ENCODE measurements at regions not wholly inside any gene's neighbourhood (a gene's known extent, or its start where the extent isn't known, plus 50 kb on each side); places are given as distances from the start of the nearest gene placed in this dataset.

DNA sequence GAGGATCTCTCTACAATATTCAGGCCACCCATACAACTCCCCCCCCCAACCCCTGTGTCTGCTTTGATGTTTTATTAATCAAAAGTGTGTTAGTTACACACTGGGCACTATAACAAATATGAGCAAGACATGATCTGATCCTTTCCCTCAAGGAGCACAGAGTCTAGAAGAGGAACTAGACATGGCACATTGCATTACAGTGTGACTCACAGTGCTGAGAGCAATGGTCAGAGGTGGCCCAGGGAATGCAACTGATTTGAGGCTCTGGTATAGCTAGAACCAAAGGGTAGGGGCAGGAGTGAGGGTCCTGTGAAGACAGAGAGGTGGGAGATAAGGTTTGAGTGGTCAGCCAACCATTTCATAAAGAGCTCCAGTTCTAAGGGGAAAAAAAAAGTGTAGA lies 539.2 kb downstream of the ACTL7B start:
- H3K9ac ChIP-seq (ENCODE audit: low read depth, low read length) = no peak overlapping the region
- H3K27ac ChIP-seq (ENCODE audit: low read depth, low read length) = no peak overlapping the region
- no peaks in the 10 kb centered on the region for H3K27me3 ChIP-seq (ENCODE audit: control insufficient read depth, insufficient read depth, low read length)
- H3K4me3 ChIP-seq (ENCODE audit: low read depth, low read length) = no peak overlapping the region
- no peaks in the 10 kb centered on the region for H3K9me3 ChIP-seq (ENCODE audit: control insufficient read depth, insufficient read depth, low read length)
- H3K4me1 ChIP-seq (ENCODE audit: control insufficient read depth, insufficient read depth, low read length) = no peaks in the 10 kb centered on the region
- H3K36me3 ChIP-seq (ENCODE audit: control insufficient read depth, insufficient read depth, low read length) = no peaks in the 10 kb centered on the region

DNA sequence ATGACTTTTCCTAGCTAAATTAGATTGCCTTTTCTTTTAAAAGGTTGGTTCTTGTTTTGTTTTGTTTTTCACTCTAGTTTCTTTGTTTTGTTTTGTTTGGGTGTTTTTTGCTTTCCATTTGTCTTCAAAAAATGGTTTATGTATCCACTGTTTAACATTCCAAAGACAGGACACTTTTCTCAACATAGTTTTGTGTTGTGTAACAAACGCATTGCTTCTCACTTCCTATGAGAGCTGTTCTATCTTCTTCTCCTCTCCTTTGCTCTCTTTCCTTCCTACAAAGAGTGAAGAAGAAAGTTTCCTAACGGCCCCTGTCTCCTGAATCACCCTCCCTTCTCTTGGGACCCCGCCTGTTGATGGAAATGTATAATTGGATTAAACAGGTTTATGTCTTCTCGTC lies 539.7 kb downstream of the ACTL7B start:
- H3K4me3 ChIP-seq (ENCODE audit: low read depth, low read length) = no peak overlapping the region
- H3K9ac ChIP-seq (ENCODE audit: low read depth, low read length) = no peak overlapping the region

DNA sequence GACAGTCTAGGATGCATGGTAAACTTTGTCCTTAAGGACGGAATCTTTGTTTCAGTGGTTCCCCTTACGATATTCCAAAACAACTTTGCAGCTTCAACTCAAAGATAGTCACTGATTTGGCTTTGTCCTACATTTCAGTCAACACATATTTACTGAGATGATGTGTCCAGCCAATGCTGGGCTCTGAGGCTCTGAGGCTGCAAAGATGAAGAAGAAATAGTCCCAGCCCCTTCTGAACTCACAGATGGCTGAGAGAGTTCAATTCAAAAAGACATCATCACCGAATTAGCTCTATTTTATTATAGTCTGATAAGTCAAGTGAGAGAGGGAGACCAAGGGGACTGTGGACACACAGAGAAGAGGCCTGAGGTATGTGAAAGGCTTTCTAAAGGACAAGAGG lies 544.0 kb downstream of the ACTL7B start:
- Histone ChIP-seq H3K4me1 (ENCODE audit: control insufficient read depth, insufficient read depth, low read length) (no peaks in the 10 kb centered on the region), H3K27me3 (ENCODE audit: control insufficient read depth, insufficient read depth, low read length) (no peaks in the 10 kb centered on the region), H3K27ac (ENCODE audit: low read depth, low read length) (no peak overlapping the region), H3K4me3 (ENCODE audit: low read depth, low read length) (no peak overlapping the region), H3K36me3 (ENCODE audit: control insufficient read depth, insufficient read depth, low read length) (no peaks in the 10 kb centered on the region), H3K9me3 (ENCODE audit: control insufficient read depth, insufficient read depth, low read length) (no peaks in the 10 kb centered on the region), H3K9ac (ENCODE audit: low read depth, low read length) (no peak overlapping the region)

More for the DNA sequence above, 539.7 kb downstream of the ACTL7B start:
- Histone ChIP-seq H3K27me3 (ENCODE audit: control insufficient read depth, insufficient read depth, low read length) (no peaks in the 10 kb centered on the region), H3K27ac (ENCODE audit: low read depth, low read length) (no peak overlapping the region), H3K36me3 (ENCODE audit: control insufficient read depth, insufficient read depth, low read length) (no peaks in the 10 kb centered on the region), H3K9me3 (ENCODE audit: control insufficient read depth, insufficient read depth, low read length) (no peaks in the 10 kb centered on the region), H3K4me1 (ENCODE audit: control insufficient read depth, insufficient read depth, low read length) (no peaks in the 10 kb centered on the region)

DNA sequence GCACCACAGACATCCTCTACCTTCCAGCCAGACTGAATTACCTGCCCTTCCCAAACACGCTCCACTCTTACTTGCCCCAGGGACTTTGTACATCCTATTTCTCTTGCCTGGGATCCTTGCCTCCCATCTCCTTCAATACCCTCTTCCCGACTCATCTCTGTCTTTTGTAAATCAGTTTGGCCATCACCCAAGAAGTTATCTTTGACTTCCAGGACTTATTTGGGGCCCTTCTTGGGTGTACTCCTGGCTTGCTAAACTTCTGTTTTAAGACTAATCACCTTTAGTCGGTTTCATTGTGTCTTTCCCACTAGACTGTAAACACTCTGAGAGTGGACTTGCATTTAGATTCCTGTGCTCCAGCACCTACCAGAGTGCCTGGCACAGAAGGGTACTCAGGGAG lies 545.6 kb downstream of the ACTL7B start:
- Histone ChIP-seq H3K4me1 (ENCODE audit: control insufficient read depth, insufficient read depth, low read length) (no peaks in the 10 kb centered on the region), H3K36me3 (ENCODE audit: control insufficient read depth, insufficient read depth, low read length) (no peaks in the 10 kb centered on the region), H3K9me3 (ENCODE audit: control insufficient read depth, insufficient read depth, low read length) (no peaks in the 10 kb centered on the region), H3K9ac (ENCODE audit: low read depth, low read length) (no peak overlapping the region), H3K27me3 (ENCODE audit: control insufficient read depth, insufficient read depth, low read length) (no peaks in the 10 kb centered on the region), H3K4me3 (ENCODE audit: low read depth, low read length) (no peak overlapping the region), H3K27ac (ENCODE audit: low read depth, low read length) (no peak overlapping the region)

DNA sequence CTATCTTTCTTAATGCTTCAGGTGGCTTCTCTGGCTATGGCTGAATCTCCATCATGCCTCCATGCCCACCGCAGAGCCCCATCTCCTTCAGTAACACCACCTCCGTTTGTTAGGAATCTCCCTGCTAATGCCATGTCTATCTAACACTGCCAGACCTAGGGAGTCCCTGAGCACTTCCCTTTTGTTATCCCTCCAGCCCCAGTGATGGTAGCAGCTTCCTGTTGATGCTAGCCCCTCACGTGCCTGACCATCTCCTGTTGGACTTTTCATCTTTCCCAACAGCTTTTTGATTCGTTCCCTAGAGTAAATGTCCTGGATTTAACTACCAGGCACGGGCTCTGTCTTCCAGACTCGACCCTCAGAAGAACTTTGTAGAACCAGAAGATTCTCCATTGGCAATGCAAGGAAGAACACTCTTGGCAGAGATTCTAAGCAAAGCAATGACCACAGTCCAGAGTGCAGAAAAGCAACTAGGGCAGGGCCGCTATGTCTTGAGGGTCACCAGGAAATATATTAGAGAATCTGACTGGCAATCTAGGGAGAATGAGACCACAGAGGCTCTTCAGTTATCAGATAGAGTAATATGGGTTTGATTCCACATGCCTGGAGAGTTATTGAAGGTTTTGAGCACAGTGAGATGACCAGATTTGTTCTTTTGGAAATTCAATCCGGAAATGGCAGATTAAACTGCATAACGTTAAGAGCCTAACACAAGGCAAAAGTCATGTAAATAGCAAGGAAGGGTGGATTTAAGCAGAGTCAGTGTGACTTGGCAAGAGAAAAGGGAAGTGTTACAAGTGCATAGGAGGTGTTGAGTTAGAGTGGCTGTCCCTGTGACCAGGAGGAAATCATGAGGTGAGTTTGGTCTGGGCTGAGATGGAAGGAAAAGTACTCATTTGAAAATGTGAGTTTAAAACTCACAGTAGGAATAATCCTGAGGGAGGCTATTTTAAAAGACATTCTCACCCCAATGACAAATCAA lies 555.2 kb downstream of the ACTL7B start:
- 0 out of 2 replicates have a peak, but pooled peaks cover 2% of the 10 kb centered on the region for H3K4me1 ChIP-seq (ENCODE audit: control insufficient read depth, insufficient read depth, low read length)
- no peak overlapping the region for H3K9ac ChIP-seq (ENCODE audit: low read depth, low read length)
- H3K9me3 ChIP-seq (ENCODE audit: control insufficient read depth, insufficient read depth, low read length) = no peaks in the 10 kb centered on the region
- no peaks in the 10 kb centered on the region for H3K27me3 ChIP-seq (ENCODE audit: control insufficient read depth, insufficient read depth, low read length)
- no peaks in the 10 kb centered on the region for H3K36me3 ChIP-seq (ENCODE audit: control insufficient read depth, insufficient read depth, low read length)
- no peak overlapping the region for H3K27ac ChIP-seq (ENCODE audit: low read depth, low read length)
- no peak overlapping the region for H3K4me3 ChIP-seq (ENCODE audit: low read depth, low read length)

DNA sequence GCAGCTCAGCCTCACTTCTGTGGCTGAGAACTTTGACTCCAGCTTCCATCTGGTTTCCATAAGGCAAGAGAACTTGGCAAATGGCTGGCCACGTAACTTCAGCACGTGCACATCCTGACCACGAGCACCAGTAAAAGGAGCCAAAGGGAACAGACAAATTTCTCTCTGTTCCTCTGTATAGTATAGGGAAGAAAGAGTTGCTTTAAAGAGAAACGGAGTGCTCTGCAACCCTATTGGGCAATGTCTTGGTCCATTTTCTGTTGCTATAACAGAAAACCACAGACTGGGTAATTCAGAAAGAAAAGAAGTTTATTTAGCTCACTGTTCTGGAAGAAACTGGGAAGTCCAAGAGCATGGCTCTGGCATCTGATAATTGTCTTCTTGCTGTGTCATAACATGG lies 558.7 kb downstream of the ACTL7B start:
- Histone ChIP-seq H3K27me3 (ENCODE audit: control insufficient read depth, insufficient read depth, low read length) (no peaks in the 10 kb centered on the region), H3K4me1 (ENCODE audit: control insufficient read depth, insufficient read depth, low read length) (0 out of 2 replicates have a peak, but pooled peaks cover 2% of the 10 kb centered on the region), H3K36me3 (ENCODE audit: control insufficient read depth, insufficient read depth, low read length) (no peaks in the 10 kb centered on the region), H3K9me3 (ENCODE audit: control insufficient read depth, insufficient read depth, low read length) (no peaks in the 10 kb centered on the region), H3K9ac (ENCODE audit: low read depth, low read length) (no peak overlapping the region), H3K27ac (ENCODE audit: low read depth, low read length) (no peak overlapping the region), H3K4me3 (ENCODE audit: low read depth, low read length) (no peak overlapping the region)

DNA sequence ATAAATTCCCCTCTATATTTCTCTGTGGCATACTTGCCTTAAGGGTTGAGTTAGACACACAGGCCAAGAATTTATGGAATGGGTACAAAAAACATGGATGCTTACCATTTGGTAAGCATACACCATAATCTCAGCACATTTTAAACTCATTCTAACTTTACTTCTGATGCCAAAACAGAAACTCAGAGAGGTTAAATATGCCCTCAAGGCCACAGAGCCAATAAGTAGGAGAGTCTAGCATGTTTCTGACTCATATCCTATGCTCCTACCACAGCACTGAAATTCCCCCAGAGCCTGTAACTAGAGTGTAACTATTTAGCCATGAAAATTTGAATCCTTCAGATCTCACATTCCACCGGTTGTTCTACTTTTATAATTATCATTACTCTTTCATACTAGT lies 559.7 kb downstream of the ACTL7B start:
- H3K27me3 ChIP-seq (ENCODE audit: control insufficient read depth, insufficient read depth, low read length) = no peaks in the 10 kb centered on the region
- H3K9ac ChIP-seq (ENCODE audit: low read depth, low read length) = no peak overlapping the region
- H3K36me3 ChIP-seq (ENCODE audit: control insufficient read depth, insufficient read depth, low read length) = no peaks in the 10 kb centered on the region
- no peak overlapping the region for H3K27ac ChIP-seq (ENCODE audit: low read depth, low read length)
- 0 out of 2 replicates have a peak, but pooled peaks cover 2% of the 10 kb centered on the region for H3K4me1 ChIP-seq (ENCODE audit: control insufficient read depth, insufficient read depth, low read length)
- no peak overlapping the region for H3K4me3 ChIP-seq (ENCODE audit: low read depth, low read length)
- H3K9me3 ChIP-seq (ENCODE audit: control insufficient read depth, insufficient read depth, low read length) = no peaks in the 10 kb centered on the region

DNA sequence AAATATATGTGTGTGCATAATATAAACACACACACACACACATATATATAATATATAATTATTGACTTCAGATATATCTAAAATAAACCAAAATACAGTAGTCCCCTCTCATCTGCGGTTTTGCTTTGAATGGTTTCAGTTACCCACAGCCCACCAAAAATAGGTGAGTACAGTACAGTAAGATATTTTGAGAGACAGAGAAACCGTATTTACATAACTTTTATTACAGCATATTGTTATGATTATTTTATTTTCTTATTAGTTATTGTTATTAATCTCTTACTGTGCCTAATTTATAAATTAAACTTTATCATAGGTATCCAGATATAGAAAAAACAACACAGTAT lies 564.2 kb downstream of the ACTL7B start:
- no peak overlapping the region for H3K4me3 ChIP-seq (ENCODE audit: low read depth, low read length)
- no peaks in the 10 kb centered on the region for H3K27me3 ChIP-seq (ENCODE audit: control insufficient read depth, insufficient read depth, low read length)
- no peaks in the 10 kb centered on the region for H3K9me3 ChIP-seq (ENCODE audit: control insufficient read depth, insufficient read depth, low read length)
- no peaks in the 10 kb centered on the region for H3K36me3 ChIP-seq (ENCODE audit: control insufficient read depth, insufficient read depth, low read length)
- H3K9ac ChIP-seq (ENCODE audit: low read depth, low read length) = no peak overlapping the region
- no peak overlapping the region for H3K27ac ChIP-seq (ENCODE audit: low read depth, low read length)
- no peaks in the 10 kb centered on the region for H3K4me1 ChIP-seq (ENCODE audit: control insufficient read depth, insufficient read depth, low read length)

DNA sequence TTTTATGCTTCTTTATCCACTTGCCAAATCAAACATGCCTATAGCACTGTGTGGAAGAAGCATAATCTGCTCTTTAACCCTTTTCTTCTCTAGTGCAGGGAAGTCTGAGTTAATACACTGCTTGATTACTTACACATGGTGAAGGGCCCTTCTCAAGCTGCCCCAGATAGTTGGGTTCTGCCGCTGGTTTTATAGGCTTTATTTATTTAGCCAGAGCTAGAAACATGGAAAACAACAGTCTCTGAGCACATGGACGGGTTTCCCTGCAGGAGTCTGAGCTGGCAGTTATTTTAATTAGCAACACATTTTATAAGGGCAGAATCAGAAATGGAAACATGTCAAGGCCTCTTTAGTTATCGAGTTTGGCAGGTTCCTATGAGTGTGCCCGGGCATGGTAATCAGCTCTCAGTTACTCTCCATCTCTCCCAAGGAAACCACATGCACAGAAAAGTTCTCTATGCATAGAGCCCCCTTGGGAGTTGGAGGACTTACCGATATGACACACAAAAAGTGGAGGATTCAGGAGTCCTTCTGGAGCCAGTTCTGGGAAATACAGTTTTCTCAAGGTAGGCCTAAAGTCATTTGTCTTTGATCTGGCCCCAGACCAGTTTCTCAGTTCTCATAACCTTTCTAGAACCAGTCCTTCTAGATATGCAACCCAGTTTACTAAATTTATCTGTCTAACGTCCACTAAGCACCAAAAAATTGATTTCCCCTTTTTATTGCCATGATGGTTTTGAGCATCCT lies 564.8 kb downstream of the ACTL7B start:
- Histone ChIP-seq H3K9ac (ENCODE audit: low read depth, low read length) (no peak overlapping the region), H3K27ac (ENCODE audit: low read depth, low read length) (no peak overlapping the region)

DNA sequence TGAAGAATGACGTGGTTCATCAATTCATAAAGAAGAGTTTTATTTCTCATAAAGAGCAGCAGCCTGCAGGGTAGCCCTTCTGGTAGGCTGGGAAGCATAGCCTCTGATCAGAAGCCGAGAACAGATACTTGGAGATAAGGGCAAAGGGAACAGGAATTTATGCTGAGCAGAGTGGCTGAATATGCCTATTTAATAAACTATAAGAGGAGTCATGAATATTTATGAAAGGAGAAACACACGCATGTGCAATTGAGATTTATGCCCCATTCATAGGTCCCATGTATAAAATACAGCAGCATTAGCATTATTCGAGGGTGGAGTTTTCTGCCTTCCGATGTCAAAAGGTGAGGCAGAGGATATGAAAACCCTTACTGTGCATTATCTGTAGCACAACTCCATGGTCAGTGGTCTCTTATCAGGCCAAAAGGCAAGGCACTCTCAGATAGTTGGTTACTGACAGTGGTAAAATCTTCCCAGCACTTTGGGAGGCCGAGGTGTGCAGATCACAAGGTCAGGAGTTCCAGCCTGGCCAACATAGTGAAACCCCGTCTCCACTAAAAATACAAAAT lies 569.1 kb downstream of the ACTL7B start:
- no peaks in the 10 kb centered on the region for H3K27me3 ChIP-seq (ENCODE audit: control insufficient read depth, insufficient read depth, low read length)
- H3K9ac ChIP-seq (ENCODE audit: low read depth, low read length) = no peak overlapping the region
- H3K4me3 ChIP-seq (ENCODE audit: low read depth, low read length) = no peak overlapping the region
- no peaks in the 10 kb centered on the region for H3K4me1 ChIP-seq (ENCODE audit: control insufficient read depth, insufficient read depth, low read length)
- no peak overlapping the region for H3K27ac ChIP-seq (ENCODE audit: low read depth, low read length)
- H3K9me3 ChIP-seq (ENCODE audit: control insufficient read depth, insufficient read depth, low read length) = no peaks in the 10 kb centered on the region
- no peaks in the 10 kb centered on the region for H3K36me3 ChIP-seq (ENCODE audit: control insufficient read depth, insufficient read depth, low read length)

More for the DNA sequence above, 564.8 kb downstream of the ACTL7B start:
- H3K9me3 ChIP-seq (ENCODE audit: control insufficient read depth, insufficient read depth, low read length) = no peaks in the 10 kb centered on the region
- no peaks in the 10 kb centered on the region for H3K4me1 ChIP-seq (ENCODE audit: control insufficient read depth, insufficient read depth, low read length)
- no peaks in the 10 kb centered on the region for H3K36me3 ChIP-seq (ENCODE audit: control insufficient read depth, insufficient read depth, low read length)
- no peak overlapping the region for H3K4me3 ChIP-seq (ENCODE audit: low read depth, low read length)
- H3K27me3 ChIP-seq (ENCODE audit: control insufficient read depth, insufficient read depth, low read length) = no peaks in the 10 kb centered on the region

DNA sequence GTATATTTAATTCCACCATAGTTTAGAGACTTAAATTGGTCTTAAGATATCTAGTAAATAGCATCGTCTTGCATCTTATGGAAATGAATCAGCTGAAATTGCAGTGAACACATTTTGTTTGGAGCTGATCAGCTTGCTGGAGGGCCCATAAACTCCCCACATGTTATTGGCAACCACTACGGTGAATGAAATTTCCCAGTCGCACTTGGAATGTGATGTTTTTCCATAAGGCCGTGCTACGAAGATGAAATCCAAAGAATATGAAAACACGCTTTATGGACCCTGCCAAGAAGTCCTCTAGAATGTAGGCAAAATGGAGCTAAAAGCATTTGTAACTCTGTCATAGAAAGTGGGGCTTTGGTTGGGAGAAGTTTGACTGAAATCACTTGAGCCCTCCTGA lies 572.1 kb downstream of the ACTL7B start:
- Histone ChIP-seq H3K36me3 (ENCODE audit: control insufficient read depth, insufficient read depth, low read length) (no peaks in the 10 kb centered on the region), H3K9ac (ENCODE audit: low read depth, low read length) (no peak overlapping the region), H3K27ac (ENCODE audit: low read depth, low read length) (no peak overlapping the region), H3K9me3 (ENCODE audit: control insufficient read depth, insufficient read depth, low read length) (no peaks in the 10 kb centered on the region), H3K4me1 (ENCODE audit: control insufficient read depth, insufficient read depth, low read length) (no peaks in the 10 kb centered on the region), H3K4me3 (ENCODE audit: low read depth, low read length) (no peak overlapping the region), H3K27me3 (ENCODE audit: control insufficient read depth, insufficient read depth, low read length) (no peaks in the 10 kb centered on the region)

All from HUES48 (cell line).